ENCODE measurements at regions not wholly inside any gene's neighbourhood (a gene's known extent, or its start where the extent isn't known, plus 50 kb on each side); places are given as distances from the start of the nearest gene placed in this dataset.

- Histone ChIP-seq H3K27ac (replicated peaks) (no peak overlapping the region), H3K4me1 (peaks cover 10% of the 10 kb centered on the region), H3K9me3 (replicated peaks) (peaks cover 25% of the 10 kb centered on the region), H3K36me3 (no peaks in the 10 kb centered on the region), H3K27me3 (ENCODE audit: low read depth) (no peaks in the 10 kb centered on the region), H3K4me3 (no peak overlapping the region)
- TF ChIP-seq CTCF (IDR thresholded peaks at IDR 0.05; ENCODE audit: borderline replicate concordance), result no peak
- intact Hi-C loops (cut with micrococcal nuclease), result no loop called here
- DNase-seq, result no peak
Observed at GRCh38 chr1:221223281-221223680, 344.0 kb downstream of the HLX start.

GRCh38 chr1:221227460-221227859 lies 348.2 kb downstream of the HLX start:
- Histone ChIP-seq H3K9me3 (replicated peaks) (peaks cover 25% of the 10 kb centered on the region), H3K27me3 (ENCODE audit: low read depth) (no peaks in the 10 kb centered on the region), H3K4me1 (peaks cover 39% of the 10 kb centered on the region), H3K4me3 (no peak overlapping the region), H3K27ac (replicated peaks) (peak overlapping the region; percentile 24), H3K36me3 (no peaks in the 10 kb centered on the region)
- intact Hi-C loops (cut with micrococcal nuclease), result no loop called here
- TF ChIP-seq CTCF (IDR thresholded peaks at IDR 0.05; ENCODE audit: borderline replicate concordance), result no peak
- no peak for DNase-seq

- H3K27ac ChIP-seq (replicated peaks), result peak overlapping the region; percentile 24
- no peaks in the 10 kb centered on the region for H3K36me3 ChIP-seq
- intact Hi-C loops (cut with micrococcal nuclease), result no loop called here
- no peak for TF ChIP-seq CTCF (IDR thresholded peaks at IDR 0.05; ENCODE audit: borderline replicate concordance)
- DNase-seq, result no peak
- peaks cover 39% of the 10 kb centered on the region for H3K4me1 ChIP-seq
- peaks cover 22% of the 10 kb centered on the region for H3K9me3 ChIP-seq (replicated peaks)
- H3K27me3 ChIP-seq (ENCODE audit: low read depth), result no peaks in the 10 kb centered on the region
- H3K4me3 ChIP-seq, result no peak overlapping the region
Observed at GRCh38 chr1:221227872-221228337, 348.7 kb downstream of the HLX start.

- no peaks in the 10 kb centered on the region for H3K36me3 ChIP-seq
- H3K4me1 ChIP-seq, result peaks cover 39% of the 10 kb centered on the region
- no peak for TF ChIP-seq CTCF (IDR thresholded peaks at IDR 0.05; ENCODE audit: borderline replicate concordance)
- no peak overlapping the region for H3K4me3 ChIP-seq
- no peaks in the 10 kb centered on the region for H3K27me3 ChIP-seq (ENCODE audit: low read depth)
- peaks cover 16% of the 10 kb centered on the region for H3K9me3 ChIP-seq (replicated peaks)
- intact Hi-C loops (cut with micrococcal nuclease), result no loop called here
- no peak for DNase-seq
- peak overlapping the region; percentile 24 for H3K27ac ChIP-seq (replicated peaks)
Observed at GRCh38 chr1:221228594-221228993, 349.4 kb downstream of the HLX start.

- DNase-seq, result no peak
- Histone ChIP-seq H3K27me3 (ENCODE audit: low read depth) (no peaks in the 10 kb centered on the region), H3K4me1 (peaks cover 39% of the 10 kb centered on the region), H3K36me3 (no peaks in the 10 kb centered on the region), H3K27ac (replicated peaks) (peak overlapping the region; percentile 65), H3K4me3 (no peak overlapping the region), H3K9me3 (replicated peaks) (peaks cover 4% of the 10 kb centered on the region)
- intact Hi-C loops (cut with micrococcal nuclease), result no loop called here
- TF ChIP-seq CTCF (IDR thresholded peaks at IDR 0.05; ENCODE audit: borderline replicate concordance), result no peak
Observed at GRCh38 chr1:221230605-221231004, 351.4 kb downstream of the HLX start.

GRCh38 chr1:221234791-221235190 lies 355.5 kb downstream of the HLX start:
- no peak for DNase-seq
- Histone ChIP-seq H3K27me3 (ENCODE audit: low read depth) (no peaks in the 10 kb centered on the region), H3K36me3 (no peaks in the 10 kb centered on the region), H3K4me1 (peaks cover 16% of the 10 kb centered on the region), H3K4me3 (no peak overlapping the region), H3K27ac (replicated peaks) (no peak overlapping the region), H3K9me3 (replicated peaks) (peaks cover 13% of the 10 kb centered on the region)
- intact Hi-C loops (cut with micrococcal nuclease), result no loop called here
- no peak for TF ChIP-seq CTCF (IDR thresholded peaks at IDR 0.05; ENCODE audit: borderline replicate concordance)
